Neural cell (in vitro differentiated cells): ENCODE measurements at regions not wholly inside any gene's neighbourhood (a gene's known extent, or its start where the extent isn't known, plus 50 kb on each side); places are given as distances from the start of the nearest gene placed in this dataset.

Experiments used
- H2AFZ ChIP-seq: fragments of 200-600, 300-800 bp; sonication (generic), shearing (Covaris generic); 2 replicates; pipeline ENCODE4 v1.6.0; 2014; ENCODE audit warnings: low read depth, mild to moderate bottlenecking, antibody characterized with exemption, low read length, moderate library complexity
- H3F3A ChIP-seq: fragments of 200-600 bp; shearing (Covaris generic); 2 replicates; pipeline ENCODE4 v1.6.1; 2016; ENCODE audit warnings: mild to moderate bottlenecking, moderate library complexity, mixed read lengths, antibody characterized with exemption, low read length; ENCODE audit not compliant: insufficient read depth, poor library complexity, severe bottlenecking
- H3K27ac ChIP-seq: fragments of 200-600, 300-800 bp; sonication (generic), shearing (Covaris generic); 2 replicates; pipeline ENCODE4 v1.5.1; 2014; ENCODE audit warnings: mild to moderate bottlenecking, low read length, moderate library complexity
- H3K27me3 ChIP-seq: fragments of 300-800, 200-600 bp; sonication (generic), shearing (Covaris generic); 2 replicates; pipeline ENCODE4 v1.6.0; 2014; ENCODE audit warnings: mild to moderate bottlenecking, low read depth, low read length, moderate library complexity; ENCODE audit not compliant: insufficient read depth
- H3K36me3 ChIP-seq: fragments of 300-800, 200-600 bp; sonication (generic), shearing (Covaris generic); 2 replicates; pipeline ENCODE4 v1.5.1; 2014; ENCODE audit warnings: mild to moderate bottlenecking, antibody characterized with exemption, low read length, moderate library complexity; ENCODE audit not compliant: insufficient read depth
- H3K4me2 ChIP-seq: fragments of 300-800, 200-600 bp; sonication (generic), shearing (Covaris generic); 2 replicates; pipeline ENCODE4 v1.6.0; 2014; ENCODE audit warnings: mild to moderate bottlenecking, low read length
- H3K4me3 ChIP-seq: fragments of 300-800, 200-600 bp; sonication (generic), shearing (Covaris generic); 2 replicates; pipeline ENCODE4 v1.5.1; 2014; ENCODE audit warnings: mild to moderate bottlenecking, low read length, moderate library complexity
- H3K79me2 ChIP-seq: fragments of 200-600 bp; shearing (Covaris generic); replicated peaks from 2 replicates; pipeline ENCODE4 v1.6.0; 2014; ENCODE audit warnings: mild to moderate bottlenecking, low read length, moderate library complexity; ENCODE audit not compliant: insufficient read depth
- H3K9ac ChIP-seq: fragments of 300-800, 200-600 bp; sonication (generic), shearing (Covaris generic); 2 replicates; pipeline ENCODE4 v1.6.1; 2016; ENCODE audit warnings: mild to moderate bottlenecking, low read length, mixed read lengths
- H3K9me2 ChIP-seq: fragments of 200-600 bp; shearing (Covaris generic); 2 replicates; pipeline ENCODE4 v1.6.1; 2016; ENCODE audit warnings: mild to moderate bottlenecking, low read length, mixed read lengths; ENCODE audit not compliant: insufficient read depth
- H3K9me3 ChIP-seq: fragments of 200-600, 300-800 bp; sonication (generic), shearing (Covaris generic); 2 replicates; pipeline ENCODE4 v1.6.1; 2016; ENCODE audit warnings: mild to moderate bottlenecking, mixed run types, low read length, moderate library complexity, mixed read lengths
- H4K20me1 ChIP-seq: fragments of 200-600 bp; shearing (Covaris generic); 2 replicates; pipeline ENCODE4 v1.6.1; 2016; ENCODE audit warnings: mild to moderate bottlenecking, mixed run types; ENCODE audit not compliant: insufficient read depth
- CTCF ChIP-seq: fragments of 450-650 bp; IDR thresholded peaks from 2 replicates; pipeline ENCODE4 v1.5.1; 2014; ENCODE audit warnings: antibody characterized with exemption, mild to moderate bottlenecking, moderate library complexity; ENCODE audit not compliant: poor library complexity, severe bottlenecking
- EP300 ChIP-seq: fragments of 450-650 bp; conservative IDR thresholded peaks from 2 replicates; pipeline ENCODE4 v1.6.1; 2014; ENCODE audit warnings: antibody characterized with exemption, mild to moderate bottlenecking, moderate library complexity; ENCODE audit not compliant: poor library complexity, severe bottlenecking
- EZH2 ChIP-seq: fragments of 200-600, 300-800 bp; shearing (Covaris generic), sonication (generic); IDR thresholded peaks from 2 replicates; pipeline ENCODE4 v1.6.1; 2014; ENCODE audit warnings: antibody characterized with exemption, low read length, borderline replicate concordance, mild to moderate bottlenecking; ENCODE audit not compliant: insufficient read depth, poor library complexity, severe bottlenecking
- MXI1 ChIP-seq: fragments of 450-650 bp; conservative IDR thresholded peaks from 2 replicates; pipeline ENCODE4 v1.6.1; 2014; ENCODE audit warnings: antibody characterized with exemption, mild to moderate bottlenecking; ENCODE audit not compliant: poor library complexity, severe bottlenecking
- POLR2AphosphoS5 ChIP-seq: IDR thresholded peaks from 2 replicates; pipeline ENCODE4 v1.6.1; 2012
- RAD21 ChIP-seq: fragments of 450-650 bp; conservative IDR thresholded peaks from 2 replicates; pipeline ENCODE4 v1.6.1; 2014; ENCODE audit warnings: antibody characterized with exemption, mild to moderate bottlenecking, moderate library complexity
- REST ChIP-seq: IDR thresholded peaks from 2 replicates; pipeline ENCODE4 v1.6.1; 2012; ENCODE audit warnings: borderline replicate concordance
- SMC3 ChIP-seq: fragments of 450-650 bp; conservative IDR thresholded peaks from 2 replicates; pipeline ENCODE4 v1.6.1; 2014; ENCODE audit warnings: antibody characterized with exemption, mild to moderate bottlenecking, moderate library complexity; ENCODE audit not compliant: poor library complexity
- TAF1 ChIP-seq: IDR thresholded peaks from 2 replicates; pipeline ENCODE4 v1.6.1; 2012; ENCODE audit warnings: low read depth

GRCh38 chr2:240375024-240375645, 60.3 kb upstream of the GPC1 start:
- Histone ChIP-seq H3K4me3 (no peak overlapping the region), H3K27me3 (no peaks in the 10 kb centered on the region), H3K4me2 (no peak overlapping the region), H3F3A (no peaks in the 10 kb centered on the region), H3K27ac (no peak overlapping the region), H3K9me3 (no peaks in the 10 kb centered on the region), H3K36me3 (no peaks in the 10 kb centered on the region), H2AFZ (no peak overlapping the region), H3K79me2 (no peaks in the 10 kb centered on the region), H3K9me2 (no peaks in the 10 kb centered on the region), H4K20me1 (no peaks in the 10 kb centered on the region), H3K9ac (no peak overlapping the region)
- no peak for TF ChIP-seq TAF1
- no peak for TF ChIP-seq POLR2AphosphoS5
- TF ChIP-seq REST, result no peak
- TF ChIP-seq SMC3, result no peak
- TF ChIP-seq EZH2, result no peak
- no peak for TF ChIP-seq RAD21
- TF ChIP-seq MXI1, result no peak
- no peak for TF ChIP-seq EP300
- no peak for TF ChIP-seq CTCF

- Histone ChIP-seq H4K20me1 (no peaks in the 10 kb centered on the region), H3K9ac (no peak overlapping the region), H2AFZ (no peak overlapping the region), H3K27ac (no peak overlapping the region), H3K27me3 (no peaks in the 10 kb centered on the region), H3F3A (no peaks in the 10 kb centered on the region), H3K9me2 (no peaks in the 10 kb centered on the region), H3K4me3 (no peak overlapping the region), H3K9me3 (no peaks in the 10 kb centered on the region), H3K36me3 (no peaks in the 10 kb centered on the region), H3K4me2 (no peak overlapping the region), H3K79me2 (no peaks in the 10 kb centered on the region)
- no peak for TF ChIP-seq EP300
- TF ChIP-seq SMC3, result no peak
- TF ChIP-seq REST, result no peak
- no peak for TF ChIP-seq RAD21
- no peak for TF ChIP-seq CTCF
- no peak for TF ChIP-seq EZH2
- no peak for TF ChIP-seq MXI1
- TF ChIP-seq POLR2AphosphoS5, result no peak
- TF ChIP-seq TAF1, result no peak
Measured at GRCh38 chr2:240376739-240377138, 58.7 kb upstream of the GPC1 start.
